ENCODE measurements at regions not wholly inside any gene's neighbourhood (a gene's known extent, or its start where the extent isn't known, plus 50 kb on each side); places are given as distances from the start of the nearest gene placed in this dataset.
A peak's percentile ranks its signal among the peaks of the same experiment; 100 is the strongest.

- FAIRE-seq (no peak), DNase-seq (ENCODE audit: low read depth, low spot score) (no peak)
- H3K27ac ChIP-seq (ENCODE audit: control insufficient read depth, insufficient read depth, low read length): peak overlapping the region; percentile 13
- H3K9ac ChIP-seq (ENCODE audit: control insufficient read depth, extremely low read depth, insufficient read depth, low read length): no peak overlapping the region
- no peaks in the 10 kb centered on the region for H4K20me1 ChIP-seq (ENCODE audit: control insufficient read depth, extremely low read depth, insufficient read depth, low read length)
- peaks cover 5% of the 10 kb centered on the region for H3K4me1 ChIP-seq (ENCODE audit: control insufficient read depth, extremely low read depth, insufficient read depth, low read length)
- no peaks in the 10 kb centered on the region for H3K9me1 ChIP-seq (ENCODE audit: control insufficient read depth, extremely low read depth, insufficient read depth, low read length)
- no peaks in the 10 kb centered on the region for H3K9me3 ChIP-seq (ENCODE audit: control insufficient read depth, low read depth, low read length)
- H3K79me2 ChIP-seq (ENCODE audit: control insufficient read depth, insufficient read depth, low read length): no peaks in the 10 kb centered on the region
- TF ChIP-seq EZH2 (IDR thresholded peaks at IDR 0.05; ENCODE audit: low read length) (no peak), CTCF (optimal IDR thresholded peaks at IDR 0.05 in 1 of 3, IDR thresholded peaks at IDR 0.05 in 1 of 3, conservative IDR thresholded peaks at IDR 0.05 in 1 of 3; ENCODE audit: extremely low read depth in 1 of 3, insufficient read depth in 2 of 3, low read length in 3 of 3) (no peak)
- no peak overlapping the region for H2AFZ ChIP-seq (ENCODE audit: control insufficient read depth, low read length)
- dilution Hi-C loops (cut with MboI; ENCODE audit: extremely low pct_ligation_motif_present, low sequenced_read_pairs): no loop called here
- H3K27me3 ChIP-seq (ENCODE audit: control insufficient read depth, extremely low read depth, insufficient read depth, low read length): no peaks in the 10 kb centered on the region
- H3K4me3 ChIP-seq (ENCODE audit: control insufficient read depth in 2 of 3, extremely low read depth in 1 of 3, insufficient read depth in 2 of 3, low read depth in 1 of 3, low read length in 3 of 3): no peak overlapping the region
- H3K4me2 ChIP-seq (ENCODE audit: control insufficient read depth, extremely low read depth, insufficient read depth, low read depth, low read length): no peak overlapping the region
- no peaks in the 10 kb centered on the region for H3K36me3 ChIP-seq (ENCODE audit: control insufficient read depth in 2 of 2, extremely low read depth in 1 of 2, insufficient read depth in 2 of 2, low read length in 2 of 2)
Observed at GRCh38 chr10:28971764-28972163, 294.4 kb downstream of the BAMBI start.

DNA sequence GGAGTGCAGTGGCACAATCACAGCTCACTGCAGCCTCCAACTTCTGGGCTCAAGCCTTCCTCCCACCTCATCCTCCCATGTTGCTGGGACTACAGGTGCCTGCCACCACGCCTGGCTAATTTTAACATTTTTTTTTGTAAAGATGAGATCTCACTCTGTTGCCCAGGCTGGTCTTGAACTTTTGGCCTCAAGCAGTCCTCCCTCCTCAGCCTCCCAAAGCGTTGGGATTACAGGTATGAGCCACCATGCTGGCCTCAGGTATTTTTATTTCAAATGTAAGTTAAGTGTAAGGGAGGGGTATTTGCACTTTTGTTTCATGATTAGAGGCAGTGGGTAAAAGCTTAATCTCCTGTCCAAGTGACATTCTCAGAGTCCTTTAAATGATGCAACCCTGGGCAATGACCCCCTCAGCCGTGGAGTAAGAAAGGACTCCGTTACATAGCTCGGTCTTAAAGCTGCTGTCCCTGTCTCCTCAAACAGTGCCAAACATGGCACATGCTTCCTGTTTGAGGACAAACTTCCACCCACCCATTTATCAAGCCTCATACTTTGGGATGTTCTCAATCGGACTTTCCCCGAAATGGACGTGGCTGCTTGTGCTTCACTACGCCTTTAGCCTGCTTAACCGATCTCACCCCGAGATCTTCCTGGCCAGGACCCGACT lies 296.1 kb downstream of the BAMBI start:
- no peak for FAIRE-seq

More for the DNA sequence above, 296.1 kb downstream of the BAMBI start:
- no peak for TF ChIP-seq EZH2 (IDR thresholded peaks at IDR 0.05; ENCODE audit: low read length)
- no peak for TF ChIP-seq CTCF (optimal IDR thresholded peaks at IDR 0.05 in 1 of 3, IDR thresholded peaks at IDR 0.05 in 1 of 3, conservative IDR thresholded peaks at IDR 0.05 in 1 of 3; ENCODE audit: extremely low read depth in 1 of 3, insufficient read depth in 2 of 3, low read length in 3 of 3)
- H3K9me1 ChIP-seq (ENCODE audit: control insufficient read depth, extremely low read depth, insufficient read depth, low read length): no peaks in the 10 kb centered on the region
- peaks cover 5% of the 10 kb centered on the region for H3K4me1 ChIP-seq (ENCODE audit: control insufficient read depth, extremely low read depth, insufficient read depth, low read length)
- H3K27me3 ChIP-seq (ENCODE audit: control insufficient read depth, extremely low read depth, insufficient read depth, low read length): no peaks in the 10 kb centered on the region
- no peak overlapping the region for H3K4me2 ChIP-seq (ENCODE audit: control insufficient read depth, extremely low read depth, insufficient read depth, low read depth, low read length)
- H3K36me3 ChIP-seq (ENCODE audit: control insufficient read depth in 2 of 2, extremely low read depth in 1 of 2, insufficient read depth in 2 of 2, low read length in 2 of 2): no peaks in the 10 kb centered on the region
- no peak overlapping the region for H2AFZ ChIP-seq (ENCODE audit: control insufficient read depth, low read length)
- dilution Hi-C loops (cut with MboI; ENCODE audit: extremely low pct_ligation_motif_present, low sequenced_read_pairs): no loop called here
- H3K79me2 ChIP-seq (ENCODE audit: control insufficient read depth, insufficient read depth, low read length): no peaks in the 10 kb centered on the region
- no peak overlapping the region for H3K4me3 ChIP-seq (ENCODE audit: control insufficient read depth in 2 of 3, extremely low read depth in 1 of 3, insufficient read depth in 2 of 3, low read depth in 1 of 3, low read length in 3 of 3)
- no peak overlapping the region for H3K27ac ChIP-seq (ENCODE audit: control insufficient read depth, insufficient read depth, low read length)
- H3K9me3 ChIP-seq (ENCODE audit: control insufficient read depth, low read depth, low read length): no peaks in the 10 kb centered on the region
- DNase-seq (ENCODE audit: low read depth, low spot score): no peak
- no peak overlapping the region for H3K9ac ChIP-seq (ENCODE audit: control insufficient read depth, extremely low read depth, insufficient read depth, low read length)
- no peaks in the 10 kb centered on the region for H4K20me1 ChIP-seq (ENCODE audit: control insufficient read depth, extremely low read depth, insufficient read depth, low read length)
